Activated naive CD4-positive, alpha-beta T cell treated with anti-CD3 and anti-CD28 coated beads, Interleukin-2, amount 50 U/mL, for 24 hours (primary cell): ENCODE measurements at regions not wholly inside any gene's neighbourhood (a gene's known extent, or its start where the extent isn't known, plus 50 kb on each side); places are given as distances from the start of the nearest gene placed in this dataset.
"Not testable (repeated sequence)": the region's sequence is repeated elsewhere in the genome, so short reads cannot be mapped to it uniquely, and the experiment has no call there.

Source experiments
- H3K27ac Mint-ChIP-seq: one replicate; pipeline ENCODE4 v1.8.0; 2021; ENCODE audit warnings: mild to moderate bottlenecking, mixed read lengths
- H3K27me3 Mint-ChIP-seq: one replicate; pipeline ENCODE4 v1.8.0; 2021; ENCODE audit warnings: mixed read lengths
- H3K36me3 Mint-ChIP-seq: one replicate; pipeline ENCODE4 v1.8.0; 2021; ENCODE audit warnings: mixed read lengths
- H3K4me1 Mint-ChIP-seq: one replicate; pipeline ENCODE4 v1.8.0; 2021; ENCODE audit warnings: mixed read lengths
- H3K4me3 Mint-ChIP-seq: one replicate; pipeline ENCODE4 v1.8.0; 2021; ENCODE audit warnings: mild to moderate bottlenecking, mixed read lengths
- H3K9me3 Mint-ChIP-seq: one replicate; pipeline ENCODE4 v1.8.0; 2021; ENCODE audit warnings: mixed read lengths

DNA sequence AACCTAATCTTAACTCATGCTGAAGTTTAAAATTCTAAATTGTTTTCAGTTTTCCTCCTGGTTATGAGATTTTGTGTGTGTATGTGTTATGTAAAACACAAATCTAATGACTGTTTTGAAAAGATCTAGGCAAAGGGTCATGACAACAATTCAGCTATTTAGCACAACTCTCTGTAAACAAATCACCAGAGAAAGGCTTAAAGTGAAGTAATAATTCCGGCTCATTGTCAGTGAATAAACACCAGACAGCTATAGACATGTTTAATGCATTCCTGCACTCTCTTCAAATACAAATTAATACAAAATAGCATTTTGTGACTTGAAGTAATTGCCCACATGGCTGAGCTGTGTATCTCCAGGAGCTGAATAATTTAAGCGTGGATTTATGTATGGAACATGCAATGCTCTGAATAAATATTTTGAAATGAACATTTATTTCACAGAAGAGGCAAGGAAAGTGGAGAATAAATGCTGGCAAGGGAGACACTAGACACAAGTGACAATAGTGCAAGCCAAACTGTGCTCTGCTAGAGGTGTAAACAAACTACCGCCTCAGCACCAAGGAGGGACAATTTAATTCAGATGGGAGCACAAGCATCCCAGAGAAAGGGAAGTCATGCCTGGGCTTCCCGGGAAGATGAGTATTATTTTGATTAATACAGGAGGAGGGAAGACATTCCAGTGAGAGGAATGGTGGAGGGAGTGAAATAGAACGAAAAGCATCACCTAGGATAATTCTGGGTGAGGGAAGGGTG lies 133.6 kb upstream of the XPO1 start:
- Mint-ChIP-seq H3K4me3 (peak overlapping the region; percentile 62), H3K4me1 (peaks cover 20% of the 10 kb centered on the region), H3K27me3 (no peaks in the 10 kb centered on the region), H3K36me3 (peaks cover 10% of the 10 kb centered on the region), H3K9me3 (peaks cover 21% of the 10 kb centered on the region), H3K27ac (peak overlapping the region; percentile 37)

DNA sequence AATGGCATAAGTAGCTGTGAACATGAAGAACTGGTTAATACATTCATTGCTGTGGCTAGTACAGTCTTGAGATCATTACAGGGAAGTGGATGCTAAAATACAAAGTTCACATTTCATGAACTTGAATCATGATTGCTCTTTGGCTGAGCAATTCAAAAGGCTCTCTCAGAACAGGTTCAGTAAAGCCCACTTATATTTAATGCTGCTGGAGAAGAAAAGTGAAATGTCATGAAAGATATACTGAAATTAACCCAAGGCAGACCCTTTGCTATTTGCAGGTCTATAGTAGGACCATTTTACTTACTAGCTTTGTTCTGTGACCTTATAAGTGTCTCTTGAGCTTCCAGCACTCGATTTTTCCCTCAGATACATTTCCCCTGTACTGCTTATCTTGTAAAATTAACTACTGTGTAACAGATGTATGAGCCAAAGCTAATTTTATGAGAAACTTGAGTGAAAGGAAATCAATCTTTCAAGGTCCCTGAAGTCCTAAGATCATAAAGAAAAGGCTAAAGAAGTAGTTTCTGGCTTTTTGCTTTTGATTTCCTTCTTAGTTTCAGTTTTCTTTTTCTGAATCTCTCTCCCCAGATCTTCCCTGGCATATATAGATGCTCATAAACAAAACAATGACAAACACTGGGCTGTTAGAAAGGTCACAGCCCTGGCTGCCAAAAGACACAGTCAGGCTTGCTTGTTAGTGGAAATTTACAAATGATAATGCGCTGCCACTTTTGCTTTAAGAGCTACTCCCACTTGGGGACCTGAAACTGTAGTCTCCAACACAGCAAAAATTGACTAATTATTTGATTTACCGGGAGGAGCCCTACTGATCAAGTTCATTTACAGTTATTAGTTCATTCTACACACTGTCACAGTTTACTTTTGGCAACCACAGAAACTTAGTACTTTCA lies 132.7 kb upstream of the XPO1 start:
- H3K27ac Mint-ChIP-seq: peak overlapping the region; percentile 82
- peak overlapping the region; percentile 62 for H3K4me3 Mint-ChIP-seq
- peaks cover 16% of the 10 kb centered on the region for H3K9me3 Mint-ChIP-seq
- no peaks in the 10 kb centered on the region for H3K27me3 Mint-ChIP-seq
- peaks cover 9% of the 10 kb centered on the region for H3K36me3 Mint-ChIP-seq
- H3K4me1 Mint-ChIP-seq: peaks cover 20% of the 10 kb centered on the region

DNA sequence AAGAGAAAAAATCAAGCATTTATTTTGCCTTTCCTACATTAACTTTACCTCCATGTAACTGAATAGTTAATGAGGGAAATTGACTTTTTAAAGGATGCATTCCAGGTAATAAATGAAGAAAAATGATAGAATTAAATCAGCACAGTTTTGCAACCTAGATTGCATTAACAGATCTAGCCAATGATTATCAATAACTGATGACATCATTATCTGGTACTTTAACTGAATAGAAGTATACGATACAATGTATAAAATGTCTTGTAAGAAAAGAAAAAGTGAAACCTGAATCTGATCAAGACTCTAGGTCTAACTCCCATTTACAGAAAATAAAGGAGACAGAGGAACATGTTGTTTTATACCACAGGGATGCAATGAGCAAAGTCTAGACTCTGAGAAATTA lies 126.0 kb upstream of the XPO1 start:
- H3K4me1 Mint-ChIP-seq: no peaks in the 10 kb centered on the region
- no peak overlapping the region for H3K4me3 Mint-ChIP-seq
- no peaks in the 10 kb centered on the region for H3K36me3 Mint-ChIP-seq
- no peaks in the 10 kb centered on the region for H3K9me3 Mint-ChIP-seq
- H3K27me3 Mint-ChIP-seq: no peaks in the 10 kb centered on the region
- no peak overlapping the region for H3K27ac Mint-ChIP-seq

DNA sequence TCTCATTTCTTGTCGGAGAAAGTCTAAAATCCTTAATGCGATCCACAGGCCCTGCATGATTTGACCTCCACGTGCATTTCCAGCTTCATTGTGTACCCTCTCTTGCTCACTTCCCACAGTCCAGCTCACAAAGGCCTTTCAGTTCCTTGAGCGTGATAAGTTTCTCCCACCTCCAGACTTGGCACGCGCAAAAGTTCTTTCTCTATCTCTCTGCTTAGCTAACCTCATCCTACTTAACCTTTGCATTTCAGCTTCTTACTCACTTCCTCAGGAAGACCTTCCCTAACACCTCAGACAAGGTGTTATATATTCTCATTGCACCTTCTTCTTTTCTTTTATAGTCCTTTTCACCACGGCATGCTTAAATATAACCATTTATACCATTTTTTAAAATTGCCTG lies 124.8 kb upstream of the XPO1 start:
- Mint-ChIP-seq H3K4me3 (no peak overlapping the region), H3K36me3 (no peaks in the 10 kb centered on the region), H3K9me3 (no peaks in the 10 kb centered on the region), H3K27me3 (no peaks in the 10 kb centered on the region), H3K27ac (no peak overlapping the region), H3K4me1 (no peaks in the 10 kb centered on the region)

DNA sequence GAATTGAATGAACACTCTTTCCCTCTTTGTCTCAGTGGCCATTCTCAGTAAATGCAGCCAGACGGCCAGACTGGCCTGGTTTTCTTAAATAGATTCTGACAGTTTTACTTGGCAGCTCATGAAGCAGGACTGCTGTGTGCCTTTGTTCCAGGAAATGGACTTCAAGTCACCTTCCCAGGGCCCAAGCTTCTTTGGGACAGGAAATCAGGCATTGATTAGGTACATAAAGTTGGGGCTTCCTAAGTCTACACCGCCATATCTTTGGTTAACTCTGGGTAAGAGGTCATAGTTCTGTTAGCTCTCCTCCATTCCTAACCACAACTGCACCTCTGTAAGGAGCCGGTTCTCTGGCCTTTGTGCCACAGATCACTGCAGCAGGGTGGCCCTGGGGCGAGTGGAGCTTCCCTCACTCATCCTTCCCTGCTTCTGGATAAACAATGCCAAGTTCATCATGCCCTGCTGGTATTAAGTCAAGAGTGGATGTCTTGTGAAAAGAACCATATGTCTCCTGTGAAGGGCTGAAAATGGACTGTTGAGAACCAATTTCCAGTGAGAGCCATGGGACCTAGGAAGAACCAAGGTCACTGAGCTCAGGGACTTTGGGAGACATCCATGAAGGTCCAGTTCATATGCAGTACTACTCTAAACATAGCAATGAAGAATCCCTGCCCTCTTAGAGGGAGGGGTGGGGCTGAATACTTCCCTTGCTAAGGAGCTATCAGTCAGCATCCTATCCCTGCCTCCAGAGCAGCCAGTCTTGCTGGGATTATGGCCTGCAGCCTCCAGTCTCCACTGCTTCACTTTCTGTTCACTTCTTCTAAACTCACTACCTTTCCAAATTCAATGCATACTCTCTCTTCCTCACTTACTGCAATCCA lies 122.6 kb upstream of the XPO1 start:
- Mint-ChIP-seq H3K4me3 (no peak overlapping the region), H3K27me3 (no peaks in the 10 kb centered on the region), H3K4me1 (no peaks in the 10 kb centered on the region), H3K9me3 (no peaks in the 10 kb centered on the region), H3K36me3 (no peaks in the 10 kb centered on the region), H3K27ac (no peak overlapping the region)

DNA sequence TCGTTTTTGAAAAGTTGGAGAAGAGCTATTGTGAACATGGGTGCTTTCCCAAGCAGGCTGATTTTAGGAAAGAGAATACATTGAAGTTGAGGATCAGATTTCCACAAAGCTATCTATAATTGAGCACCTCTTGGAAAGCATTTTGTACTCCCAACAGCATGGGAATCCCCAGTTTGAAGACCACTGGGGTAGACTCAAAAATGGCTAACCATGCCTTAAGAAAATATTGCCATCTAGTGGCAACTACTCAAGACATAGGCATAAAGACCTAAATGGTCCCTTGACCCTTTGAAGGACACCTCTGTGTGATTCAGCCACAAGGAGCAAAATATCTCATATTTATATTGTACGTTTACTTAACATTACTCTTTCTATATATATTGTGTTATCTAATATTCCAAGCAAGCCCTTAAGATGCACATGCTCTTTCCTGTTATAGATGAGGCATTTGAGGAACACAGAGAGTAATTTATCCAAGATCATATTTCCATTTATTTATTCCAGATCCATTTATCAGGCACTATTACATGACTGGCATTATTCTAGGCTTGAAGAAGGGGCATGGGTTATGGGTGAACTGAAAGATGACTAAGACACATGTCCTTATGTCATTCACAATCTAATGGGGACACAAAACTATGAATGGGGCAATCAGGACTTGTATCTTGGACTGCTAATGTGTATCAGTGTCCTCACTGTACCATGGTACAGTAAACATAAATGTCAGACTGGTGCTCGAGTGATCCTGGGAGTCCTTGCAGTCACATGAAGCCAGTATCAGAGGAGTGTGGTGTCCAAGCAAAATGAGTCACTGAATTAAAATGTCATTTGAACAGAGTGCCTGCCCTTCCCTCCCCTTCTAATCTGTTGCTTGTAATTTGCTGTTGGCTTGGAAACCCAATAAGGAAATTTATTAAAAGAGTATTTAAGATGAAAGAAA lies 121.0 kb upstream of the XPO1 start:
- no peak overlapping the region for H3K4me3 Mint-ChIP-seq
- no peaks in the 10 kb centered on the region for H3K36me3 Mint-ChIP-seq
- H3K9me3 Mint-ChIP-seq: no peaks in the 10 kb centered on the region
- H3K27ac Mint-ChIP-seq: no peak overlapping the region
- no peaks in the 10 kb centered on the region for H3K27me3 Mint-ChIP-seq
- no peaks in the 10 kb centered on the region for H3K4me1 Mint-ChIP-seq

DNA sequence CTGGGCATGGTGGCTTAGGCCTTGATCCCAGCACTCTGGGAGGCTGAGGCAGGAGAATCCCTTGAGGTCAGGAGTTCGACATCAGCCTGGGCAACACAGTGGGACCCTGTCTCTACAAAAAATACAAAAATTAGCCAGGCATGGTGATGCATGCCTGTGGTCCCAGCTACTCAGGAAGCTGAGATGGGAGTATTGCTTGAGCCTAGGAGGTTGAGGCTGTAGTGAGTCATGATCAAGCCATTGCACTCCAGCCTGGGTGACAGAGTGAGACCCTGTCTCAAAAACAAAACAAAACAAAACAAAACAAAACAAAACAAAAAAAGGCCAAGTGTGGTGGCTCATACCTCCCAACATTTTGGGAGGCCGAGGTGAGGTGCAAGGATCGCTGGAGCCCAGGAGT lies 111.8 kb upstream of the XPO1 start:
- not testable (repeated sequence) for H3K27ac Mint-ChIP-seq, H3K36me3 Mint-ChIP-seq, H3K27me3 Mint-ChIP-seq

DNA sequence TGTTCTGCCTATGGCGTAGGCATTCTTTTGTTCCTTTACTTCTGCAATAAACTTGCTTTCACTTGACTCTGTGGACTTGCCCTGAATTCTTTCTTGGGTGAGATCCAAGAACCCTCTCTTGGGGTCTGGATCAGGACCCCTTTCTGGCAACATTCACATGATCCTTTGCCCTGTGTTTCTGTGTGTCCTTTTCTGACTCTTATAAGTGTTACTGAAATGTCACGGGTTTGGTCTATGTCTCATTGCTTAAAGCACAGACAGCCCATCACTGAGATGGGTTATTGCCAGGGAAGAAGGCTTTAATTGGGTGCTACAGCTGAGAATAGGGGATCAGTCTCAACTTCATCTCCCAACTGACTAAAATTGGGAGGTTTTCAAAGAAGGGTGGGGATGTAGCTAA lies 110.9 kb upstream of the XPO1 start:
- H3K27me3 Mint-ChIP-seq: no peaks in the 10 kb centered on the region
- H3K9me3 Mint-ChIP-seq: peaks cover 7% of the 10 kb centered on the region
- peaks cover 2% of the 10 kb centered on the region for H3K36me3 Mint-ChIP-seq
- H3K27ac Mint-ChIP-seq: no peak overlapping the region
- H3K4me1 Mint-ChIP-seq: no peaks in the 10 kb centered on the region
- H3K4me3 Mint-ChIP-seq: no peak overlapping the region

More for the DNA sequence above, 111.8 kb upstream of the XPO1 start:
- H3K9me3 Mint-ChIP-seq, H3K4me1 Mint-ChIP-seq, H3K4me3 Mint-ChIP-seq: not testable (repeated sequence)

DNA sequence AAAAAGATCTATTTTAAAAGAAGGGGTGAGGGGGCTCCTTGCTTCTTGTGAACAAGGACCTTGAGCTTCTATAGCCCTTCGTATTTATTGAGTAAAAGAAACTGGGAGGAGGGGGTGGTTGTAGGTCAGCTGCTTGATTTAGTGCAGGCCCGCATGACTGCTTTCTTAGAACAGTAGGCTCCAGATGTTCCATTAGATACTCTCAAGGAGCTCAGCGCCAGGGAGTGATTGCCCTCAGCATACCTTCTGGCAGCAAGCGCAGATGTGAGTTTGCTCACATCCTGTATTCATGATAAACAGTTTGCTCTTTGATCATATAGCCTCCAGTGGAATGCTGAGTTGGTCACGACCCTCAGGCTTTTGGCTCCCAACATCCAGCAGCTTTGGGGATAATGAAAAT lies 108.9 kb upstream of the XPO1 start:
- Mint-ChIP-seq H3K27ac (no peak overlapping the region), H3K36me3 (peaks cover 2% of the 10 kb centered on the region), H3K9me3 (peaks cover 7% of the 10 kb centered on the region), H3K4me1 (no peaks in the 10 kb centered on the region), H3K4me3 (no peak overlapping the region), H3K27me3 (no peaks in the 10 kb centered on the region)

DNA sequence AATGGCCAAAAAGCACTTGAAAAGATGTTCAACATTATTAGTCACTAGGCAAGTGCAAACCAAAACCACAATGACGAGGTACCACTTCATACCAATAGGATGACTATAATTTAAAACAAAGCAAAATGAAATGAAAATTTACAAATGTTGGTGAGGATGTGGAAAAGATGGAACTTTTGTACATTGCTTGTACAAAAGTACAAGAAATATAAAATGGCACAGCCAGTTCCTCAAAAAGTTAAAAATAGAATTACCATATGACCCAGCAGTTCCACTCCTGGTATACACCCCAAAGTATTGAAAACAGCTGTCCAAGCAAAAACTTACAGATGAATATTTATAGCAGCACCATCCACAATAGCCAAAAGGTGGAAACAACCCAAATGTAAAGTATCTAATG lies 107.8 kb upstream of the XPO1 start:
- H3K27me3 Mint-ChIP-seq: no peaks in the 10 kb centered on the region
- peaks cover 2% of the 10 kb centered on the region for H3K36me3 Mint-ChIP-seq
- peaks cover 7% of the 10 kb centered on the region for H3K9me3 Mint-ChIP-seq
- no peak overlapping the region for H3K27ac Mint-ChIP-seq
- no peak overlapping the region for H3K4me3 Mint-ChIP-seq
- no peaks in the 10 kb centered on the region for H3K4me1 Mint-ChIP-seq

DNA sequence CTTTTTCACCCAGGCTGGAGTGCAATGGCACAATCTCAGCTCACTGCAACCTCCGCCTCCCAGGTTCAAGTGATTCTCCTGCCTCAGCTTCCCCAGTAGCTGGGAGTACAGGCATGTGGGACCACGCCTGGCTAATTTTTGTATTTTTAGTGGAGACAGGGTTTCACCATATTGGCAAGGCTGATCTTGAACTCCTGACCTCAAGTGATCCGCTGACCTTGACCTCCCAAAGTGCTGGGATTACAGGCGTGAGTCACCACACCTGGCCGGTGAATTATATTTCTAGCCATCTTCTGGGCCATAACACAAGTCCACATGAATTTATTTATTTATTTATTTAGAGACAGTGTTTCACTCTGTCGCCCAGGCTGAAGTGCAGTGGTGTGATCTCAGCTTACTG lies 105.0 kb upstream of the XPO1 start:
- H3K4me1 Mint-ChIP-seq, H3K27me3 Mint-ChIP-seq, H3K9me3 Mint-ChIP-seq, H3K36me3 Mint-ChIP-seq, H3K4me3 Mint-ChIP-seq, H3K27ac Mint-ChIP-seq: not testable (repeated sequence)

DNA sequence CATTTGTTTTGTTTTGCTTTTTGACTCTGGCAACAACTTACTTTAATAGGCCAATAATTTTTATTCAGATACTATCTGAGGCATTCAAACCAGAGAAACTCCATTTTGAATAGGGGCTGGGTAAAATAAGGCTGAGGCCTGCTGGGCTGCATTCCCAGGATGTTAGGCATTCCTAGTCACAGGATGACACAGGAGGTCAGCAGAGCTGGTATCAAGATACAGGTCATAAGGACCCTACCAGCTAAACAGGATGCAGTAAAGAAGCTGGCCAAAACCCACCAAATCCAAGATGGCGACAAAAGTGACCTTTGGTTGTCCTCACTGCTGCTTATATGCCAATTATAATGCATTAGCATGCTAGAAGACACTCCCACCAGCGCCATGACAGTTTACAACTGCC lies 102.2 kb upstream of the XPO1 start:
- no peak overlapping the region for H3K4me3 Mint-ChIP-seq
- H3K27ac Mint-ChIP-seq: no peak overlapping the region
- H3K4me1 Mint-ChIP-seq: no peaks in the 10 kb centered on the region
- H3K36me3 Mint-ChIP-seq: no peaks in the 10 kb centered on the region
- H3K27me3 Mint-ChIP-seq: no peaks in the 10 kb centered on the region
- no peaks in the 10 kb centered on the region for H3K9me3 Mint-ChIP-seq

DNA sequence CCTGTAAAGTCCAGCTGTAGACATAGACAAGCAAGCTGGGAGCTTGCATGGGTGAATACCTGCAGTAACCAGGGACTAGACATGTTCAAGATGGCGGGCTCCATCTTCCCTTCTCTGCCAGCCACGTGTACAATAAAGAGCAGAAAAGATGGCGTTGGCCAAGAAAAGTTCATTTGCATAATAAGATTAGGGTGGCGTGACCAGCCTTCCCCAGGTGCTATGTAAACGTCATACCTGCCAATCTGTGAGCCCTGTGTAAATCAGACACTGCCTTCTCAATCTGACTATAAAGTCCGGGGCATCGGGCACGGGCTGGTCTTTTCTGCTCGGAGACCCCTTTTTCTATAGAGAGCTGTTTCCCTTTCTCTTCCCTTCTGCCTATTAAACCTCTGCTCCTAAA lies 101.6 kb upstream of the XPO1 start:
- Mint-ChIP-seq H3K27ac (no peak overlapping the region), H3K4me1 (no peaks in the 10 kb centered on the region), H3K4me3 (no peak overlapping the region), H3K27me3 (no peaks in the 10 kb centered on the region), H3K9me3 (no peaks in the 10 kb centered on the region), H3K36me3 (no peaks in the 10 kb centered on the region)

DNA sequence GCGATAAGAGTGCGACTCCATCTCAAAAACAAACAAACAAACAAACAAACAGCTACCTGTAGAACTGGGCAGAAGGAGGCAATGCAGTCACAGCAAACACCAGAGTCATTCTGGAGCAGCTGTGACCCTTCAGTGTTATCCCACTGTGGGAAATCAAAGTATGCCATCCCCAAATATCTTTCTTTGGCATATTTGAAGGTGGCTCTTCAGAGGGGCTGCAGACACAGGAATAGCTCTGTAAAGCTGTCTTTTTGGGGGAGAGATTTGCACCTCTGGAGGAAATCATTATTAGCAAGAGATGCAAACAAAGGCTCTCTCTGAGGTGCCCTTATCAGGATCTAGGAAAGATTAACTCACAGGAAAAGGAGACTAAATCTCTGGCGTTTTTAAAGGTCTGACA lies 98.5 kb upstream of the XPO1 start:
- no peaks in the 10 kb centered on the region for H3K27me3 Mint-ChIP-seq
- H3K27ac Mint-ChIP-seq: no peak overlapping the region
- no peaks in the 10 kb centered on the region for H3K4me1 Mint-ChIP-seq
- no peaks in the 10 kb centered on the region for H3K36me3 Mint-ChIP-seq
- H3K4me3 Mint-ChIP-seq: no peak overlapping the region
- no peaks in the 10 kb centered on the region for H3K9me3 Mint-ChIP-seq

DNA sequence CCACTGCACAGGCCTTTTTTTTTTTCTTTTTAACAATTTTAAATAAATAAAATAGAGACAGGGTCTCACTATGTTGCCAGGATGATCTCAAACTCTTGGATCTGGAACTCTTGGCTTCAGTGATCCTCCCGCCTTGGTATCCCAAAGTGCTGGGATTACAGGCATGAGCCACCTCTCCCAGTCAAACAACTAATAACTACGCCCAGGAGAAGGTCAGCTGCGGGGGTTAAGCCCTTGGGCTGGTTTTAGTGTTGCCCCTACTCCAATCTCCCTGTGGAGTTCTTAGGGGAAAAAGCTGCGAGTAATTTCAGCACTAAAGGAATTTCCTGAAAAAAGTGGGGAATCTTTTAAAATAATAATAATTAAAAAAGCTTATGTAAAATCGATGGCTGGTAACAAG lies 96.4 kb upstream of the XPO1 start:
- Mint-ChIP-seq H3K27me3 (no peaks in the 10 kb centered on the region), H3K27ac (no peak overlapping the region)

More for the DNA sequence above, 96.4 kb upstream of the XPO1 start:
- H3K36me3 Mint-ChIP-seq: no peaks in the 10 kb centered on the region
- H3K4me3 Mint-ChIP-seq: no peak overlapping the region
- no peaks in the 10 kb centered on the region for H3K9me3 Mint-ChIP-seq
- no peaks in the 10 kb centered on the region for H3K4me1 Mint-ChIP-seq
